ENCODE measurements at regions not wholly inside any gene's neighbourhood (a gene's known extent, or its start where the extent isn't known, plus 50 kb on each side); places are given as distances from the start of the nearest gene placed in this dataset.

GRCh38 chr12:25387732-25388050 is 137.0 kb upstream of the KRAS start:
- TF ChIP-seq POLR2A (IDR thresholded peaks at IDR 0.05) = no peak
- TF ChIP-seq CTCF (IDR thresholded peaks at IDR 0.05) = peak in 1 of 6 experiments; percentile 8
